ENCODE measurements at regions not wholly inside any gene's neighbourhood (a gene's known extent, or its start where the extent isn't known, plus 50 kb on each side); places are given as distances from the start of the nearest gene placed in this dataset.

DNA sequence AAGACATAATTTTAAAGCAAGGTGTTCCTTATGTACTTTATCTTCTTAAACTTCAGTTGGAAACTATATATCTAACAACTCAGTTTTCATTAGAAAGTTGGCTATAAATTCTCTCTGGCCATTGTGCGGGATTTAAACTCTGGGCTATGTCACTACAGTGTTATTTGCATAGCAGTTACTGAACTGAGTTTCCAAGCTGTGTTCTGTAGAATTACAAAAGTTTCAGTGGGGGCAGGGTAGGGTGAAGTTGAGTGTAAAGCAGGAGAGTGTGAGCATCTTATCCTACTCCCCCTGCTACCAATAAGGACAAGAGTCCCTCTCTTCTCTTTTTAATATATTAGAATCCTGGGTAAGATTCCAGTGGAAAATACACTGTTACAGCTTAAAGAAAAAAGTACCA lies 254.5 kb upstream of the SLITRK2 start:
- 46% methylated on average over 1 of the region's 1 CpG for WGBS
- peaks cover 0 to 3% (median 0%) of the 10 kb centered on the region in 4 donors for H3K27me3 ChIP-seq (ENCODE audit: control insufficient read depth in 4 of 4, insufficient read depth in 4 of 4, low read length in 3 of 4)
- no peaks in the 10 kb centered on the region for H3K4me1 ChIP-seq (ENCODE audit: control insufficient read depth in 4 of 4, insufficient read depth in 4 of 4, low read length in 3 of 4)
- no peak overlapping the region for H3K4me3 ChIP-seq (ENCODE audit: low read depth in 1 of 3, low read length in 3 of 3)
- no peaks in the 10 kb centered on the region for H3K36me3 ChIP-seq (ENCODE audit: control insufficient read depth in 4 of 4, insufficient read depth in 3 of 4, low read depth in 1 of 4, low read length in 3 of 4)
- DNase-seq (ENCODE audit: low spot score), result no peak
- TF ChIP-seq, protein P1, sequence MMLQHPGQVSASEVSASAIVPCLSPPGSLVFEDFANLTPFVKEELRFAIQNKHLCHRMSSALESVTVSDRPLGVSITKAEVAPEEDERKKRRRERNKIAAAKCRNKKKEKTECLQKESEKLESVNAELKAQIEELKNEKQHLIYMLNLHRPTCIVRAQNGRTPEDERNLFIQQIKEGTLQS (IDR thresholded peaks at IDR 0.05), result no peak
- TF ChIP-seq, protein P2, sequence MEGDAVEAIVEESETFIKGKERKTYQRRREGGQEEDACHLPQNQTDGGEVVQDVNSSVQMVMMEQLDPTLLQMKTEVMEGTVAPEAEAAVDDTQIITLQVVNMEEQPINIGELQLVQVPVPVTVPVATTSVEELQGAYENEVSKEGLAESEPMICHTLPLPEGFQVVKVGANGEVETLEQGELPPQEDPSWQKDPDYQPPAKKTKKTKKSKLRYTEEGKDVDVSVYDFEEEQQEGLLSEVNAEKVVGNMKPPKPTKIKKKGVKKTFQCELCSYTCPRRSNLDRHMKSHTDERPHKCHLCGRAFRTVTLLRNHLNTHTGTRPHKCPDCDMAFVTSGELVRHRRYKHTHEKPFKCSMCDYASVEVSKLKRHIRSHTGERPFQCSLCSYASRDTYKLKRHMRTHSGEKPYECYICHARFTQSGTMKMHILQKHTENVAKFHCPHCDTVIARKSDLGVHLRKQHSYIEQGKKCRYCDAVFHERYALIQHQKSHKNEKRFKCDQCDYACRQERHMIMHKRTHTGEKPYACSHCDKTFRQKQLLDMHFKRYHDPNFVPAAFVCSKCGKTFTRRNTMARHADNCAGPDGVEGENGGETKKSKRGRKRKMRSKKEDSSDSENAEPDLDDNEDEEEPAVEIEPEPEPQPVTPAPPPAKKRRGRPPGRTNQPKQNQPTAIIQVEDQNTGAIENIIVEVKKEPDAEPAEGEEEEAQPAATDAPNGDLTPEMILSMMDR (IDR thresholded peaks at IDR 0.05; ENCODE audit: low read depth, low read length, missing input control), result no peak
- H3K9me3 ChIP-seq (ENCODE audit: control insufficient read depth in 4 of 4, low read length in 3 of 4), result peaks cover 0 to 4% (median 0%) of the 10 kb centered on the region in 4 donors
- H3K9ac ChIP-seq (ENCODE audit: low read depth in 1 of 2, low read length in 2 of 2), result no peak overlapping the region
- no peak overlapping the region for H3K27ac ChIP-seq (ENCODE audit: low read depth in 1 of 2, low read length in 2 of 2)

DNA sequence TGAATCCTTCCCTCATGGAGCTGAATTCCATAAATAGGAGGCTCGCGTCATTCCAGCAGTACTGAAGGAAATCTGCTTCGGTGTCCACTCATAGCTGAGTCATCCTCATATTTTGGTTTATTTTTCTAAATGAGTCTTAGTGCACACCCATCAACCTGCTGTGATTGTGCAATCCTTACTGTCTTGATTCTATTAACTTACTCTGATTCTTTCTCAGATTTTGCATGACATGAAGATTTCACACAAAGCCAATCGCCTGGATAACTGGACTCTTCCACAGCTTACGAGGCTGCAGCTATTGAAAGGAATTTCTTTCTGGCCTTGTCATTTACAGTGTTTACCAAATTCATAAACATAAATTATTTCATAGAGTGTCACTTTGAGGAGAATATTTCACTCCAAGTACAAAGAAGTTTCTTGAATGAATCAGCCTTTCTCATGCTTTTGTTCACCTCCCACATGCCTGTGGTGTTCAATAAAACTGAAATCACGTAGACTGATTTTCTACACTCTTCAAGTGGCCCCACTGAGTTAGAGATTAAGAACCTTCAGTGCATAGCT lies 207.6 kb upstream of the SLITRK2 start:
- DNase-seq (ENCODE audit: low spot score), result no peak
- no peaks in the 10 kb centered on the region for H3K9me3 ChIP-seq (ENCODE audit: control insufficient read depth in 4 of 4, low read length in 3 of 4)
- H3K27ac ChIP-seq (ENCODE audit: low read depth in 1 of 2, low read length in 2 of 2), result no peak overlapping the region
- no peaks in the 10 kb centered on the region for H3K27me3 ChIP-seq (ENCODE audit: control insufficient read depth in 4 of 4, insufficient read depth in 4 of 4, low read length in 3 of 4)
- WGBS, result 75% methylated on average over 6 of the region's 6 CpGs
- no peak overlapping the region for H3K9ac ChIP-seq (ENCODE audit: low read depth in 1 of 2, low read length in 2 of 2)
- H3K4me3 ChIP-seq (ENCODE audit: low read depth in 1 of 3, low read length in 3 of 3), result no peak overlapping the region
- H3K36me3 ChIP-seq (ENCODE audit: control insufficient read depth in 4 of 4, insufficient read depth in 3 of 4, low read depth in 1 of 4, low read length in 3 of 4), result no peaks in the 10 kb centered on the region
- H3K4me1 ChIP-seq (ENCODE audit: control insufficient read depth in 4 of 4, insufficient read depth in 4 of 4, low read length in 3 of 4), result no peaks in the 10 kb centered on the region
- no peak for TF ChIP-seq HNF4G (IDR thresholded peaks at IDR 0.05)
- TF ChIP-seq FOXA1 (IDR thresholded peaks at IDR 0.05), result no peak
- no peak for TF ChIP-seq RAD21 (IDR thresholded peaks at IDR 0.05)
- TF ChIP-seq GABPA (IDR thresholded peaks at IDR 0.05 in 1 of 2, conservative IDR thresholded peaks at IDR 0.05 in 1 of 2), result no peak
- TF ChIP-seq, protein P1 (IDR thresholded peaks at IDR 0.05), result no peak
- TF ChIP-seq HNF4A (conservative IDR thresholded peaks at IDR 0.05), result no peak

DNA sequence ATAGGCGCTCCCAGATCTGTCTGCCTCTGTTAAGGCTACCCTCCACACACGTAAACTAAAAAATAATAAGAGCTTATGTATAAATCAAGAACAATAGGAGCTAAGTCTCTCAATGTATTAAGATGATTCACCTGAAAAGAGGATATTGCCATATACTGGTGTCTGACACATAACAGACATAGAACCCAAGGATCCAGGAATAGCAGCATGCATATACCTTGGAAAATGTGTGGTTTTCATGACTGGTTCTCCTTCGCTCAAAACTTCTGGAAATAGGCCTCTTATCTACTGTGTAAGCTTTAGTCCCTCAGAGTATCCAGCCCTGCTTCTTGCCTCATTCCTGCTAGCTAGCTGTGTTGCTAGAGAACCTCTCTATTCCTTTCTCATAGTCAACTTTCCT lies 203.7 kb upstream of the SLITRK2 start:
- no peaks in the 10 kb centered on the region for H3K9me3 ChIP-seq (ENCODE audit: control insufficient read depth in 4 of 4, low read length in 3 of 4)
- H3K9ac ChIP-seq (ENCODE audit: low read depth in 1 of 2, low read length in 2 of 2), result no peak overlapping the region
- no peaks in the 10 kb centered on the region for H3K27me3 ChIP-seq (ENCODE audit: control insufficient read depth in 4 of 4, insufficient read depth in 4 of 4, low read length in 3 of 4)
- TF ChIP-seq, protein P2 (IDR thresholded peaks at IDR 0.05; ENCODE audit: low read depth, low read length, missing input control), result no peak
- TF ChIP-seq FOXA1 (IDR thresholded peaks at IDR 0.05), result no peak
- no peak for TF ChIP-seq JUND (IDR thresholded peaks at IDR 0.05)
- no peak for TF ChIP-seq TAF1 (conservative IDR thresholded peaks at IDR 0.05)
- no peak for TF ChIP-seq HNF4G (IDR thresholded peaks at IDR 0.05)
- no peak for TF ChIP-seq YY1 (IDR thresholded peaks at IDR 0.05)
- no peak for TF ChIP-seq FOXA2 (IDR thresholded peaks at IDR 0.05)
- TF ChIP-seq HNF4A (conservative IDR thresholded peaks at IDR 0.05), result no peak
- H3K4me1 ChIP-seq (ENCODE audit: control insufficient read depth in 4 of 4, insufficient read depth in 4 of 4, low read length in 3 of 4), result no peaks in the 10 kb centered on the region
- no peak for DNase-seq (ENCODE audit: low spot score)
- WGBS, result 55% methylated on average over 3 of the region's 3 CpGs
- no peak overlapping the region for H3K4me3 ChIP-seq (ENCODE audit: low read depth in 1 of 3, low read length in 3 of 3)
- no peaks in the 10 kb centered on the region for H3K36me3 ChIP-seq (ENCODE audit: control insufficient read depth in 4 of 4, insufficient read depth in 3 of 4, low read depth in 1 of 4, low read length in 3 of 4)
- H3K27ac ChIP-seq (ENCODE audit: low read depth in 1 of 2, low read length in 2 of 2), result no peak overlapping the region
